PC-9 (cell line): ENCODE measurements at regions not wholly inside any gene's neighbourhood (a gene's known extent, or its start where the extent isn't known, plus 50 kb on each side); places are given as distances from the start of the nearest gene placed in this dataset.

Experiments
- BruUV-seq: library from RNA; stranded (reverse); fragments of 400-500 nt; replicated peaks from 2 replicates; lab custom pipeline; 2021; lab: Mats Ljungman, UMichigan
- CTCF ChIA-PET: fragments of 300-600 bp; sonication (Branson Sonifier 250); formaldehyde crosslinking; loops from one replicate; lab custom pipeline; 2022; ENCODE audit warnings: antibody characterized with exemption; lab: Charles Lee
- POLR2A ChIA-PET: fragments of 300-600 bp; sonication (Branson Sonifier 250); formaldehyde crosslinking; loops from one replicate; lab custom pipeline; 2022; ENCODE audit warnings: antibody characterized with exemption; ENCODE audit not compliant: unreplicated experiment; lab: Charles Lee
- DNase-seq, 2 experiments: peaks; one replicate each; pipeline versions ENCODE4 v3.0.0 to v3.0.0-alpha.2; 2015 to 2022; ENCODE audit warnings: mixed read lengths in 1 of 2
- H2AFZ ChIP-seq: fragments of 200-600 bp; sonication (generic); 2 replicates; pipeline ENCODE4 v1.8.1; 2017; ENCODE audit warnings: antibody characterized with exemption
- H3F3A ChIP-seq: fragments of 200-600 bp; sonication (generic); 2 replicates; pipeline ENCODE4 v1.8.1; 2017; ENCODE audit warnings: antibody characterized with exemption, mild to moderate bottlenecking, low read depth; ENCODE audit not compliant: insufficient read depth
- H3K27ac ChIP-seq: fragments of 200-600 bp; sonication (generic); 2 replicates; pipeline ENCODE4 v1.6.1; 2016; ENCODE audit warnings: mixed run types
- H3K27me3 ChIP-seq: fragments of 200-600 bp; sonication (generic); 2 replicates; pipeline ENCODE4 v1.6.1; 2016; ENCODE audit warnings: low read depth, mixed run types; ENCODE audit not compliant: insufficient read depth
- H3K36me3 ChIP-seq: fragments of 200-600 bp; sonication (generic); 2 replicates; pipeline ENCODE4 v1.6.1; 2016; ENCODE audit warnings: low read depth, mixed run types
- H3K4me1 ChIP-seq: fragments of 200-600 bp; sonication (generic); replicated peaks from 2 replicates; pipeline ENCODE4 v1.6.1; 2016; ENCODE audit warnings: mixed run types; ENCODE audit not compliant: insufficient read depth
- H3K4me2 ChIP-seq: fragments of 200-600 bp; sonication (generic); 2 replicates; pipeline ENCODE4 v1.6.1; 2017; ENCODE audit warnings: mixed run types
- H3K4me3 ChIP-seq: fragments of 200-600 bp; sonication (generic); 2 replicates; pipeline ENCODE4 v1.6.1; 2016; ENCODE audit warnings: mixed run types
- H3K79me2 ChIP-seq: fragments of 200-600 bp; sonication (generic); 2 replicates; pipeline ENCODE4 v1.6.1; 2017; ENCODE audit warnings: low read depth, mixed run types
- H3K9me2 ChIP-seq: fragments of 200-600 bp; sonication (generic); 2 replicates; pipeline ENCODE4 v1.8.1; 2017; ENCODE audit warnings: mild to moderate bottlenecking; ENCODE audit not compliant: insufficient read depth
- H3K9me3 ChIP-seq: fragments of 200-600 bp; sonication (generic); 2 replicates; pipeline ENCODE4 v1.8.1; 2016; ENCODE audit warnings: low read depth; ENCODE audit not compliant: insufficient read depth
- H4K20me1 ChIP-seq: fragments of 200-600 bp; sonication (generic); 2 replicates; pipeline ENCODE4 v1.8.1; 2017; ENCODE audit not compliant: insufficient read depth
- CTCF ChIP-seq: fragments of 200-600 bp; sonication (generic); conservative IDR thresholded peaks from 2 replicates; pipeline ENCODE4 v1.6.1; 2017; ENCODE audit warnings: mixed run types, antibody characterized with exemption, mild to moderate bottlenecking, moderate library complexity
- EZH2 ChIP-seq: fragments of 200-600 bp; sonication (generic); IDR thresholded peaks from 2 replicates; pipeline ENCODE4 v1.8.0; 2017; ENCODE audit warnings: antibody characterized with exemption, low read depth
- intact Hi-C: fragments of 100-400 bp; cut with micrococcal nuclease; formaldehyde crosslinking; loops from one replicate; pipeline ENCODE4 v1.10.0; 2022; ENCODE audit not compliant: unreplicated experiment

GRCh38 chr17:17419166-17419565 is 57.6 kb upstream of the MED9 start:
- Histone ChIP-seq H3K79me2 (no peaks in the 10 kb centered on the region), H3K4me3 (no peak overlapping the region), H3K4me1 (peaks cover 11% of the 10 kb centered on the region), H3K9me3 (peaks cover 3% of the 10 kb centered on the region; the same call in 1 of the 2 replicates), H4K20me1 (no peaks in the 10 kb centered on the region), H3F3A (no peaks in the 10 kb centered on the region), H3K9me2 (no peaks in the 10 kb centered on the region), H3K4me2 (no peak overlapping the region), H2AFZ (no peak overlapping the region), H3K36me3 (no peaks in the 10 kb centered on the region), H3K27me3 (peaks cover 25% of the 10 kb centered on the region; the same call in 1 of the 2 replicates), H3K27ac (no peak overlapping the region)
- ChIA-PET CTCF (no interaction called here), POLR2A (interaction anchor here (0.6 kb wide), 1 partner anchor 56 kb away, joined by 5 read pairs; no protein-coding TSS in a partner anchor)
- no TSS peak for BruUV-seq
- intact Hi-C loops, result no loop called here
- no peak for TF ChIP-seq CTCF
- no peak for DNase-seq

GRCh38 chr17:17419631-17420030 is 57.2 kb upstream of the MED9 start:
- H3K27me3 ChIP-seq, result peaks cover 28% of the 10 kb centered on the region; the same call in 1 of the 2 replicates
- POLR2A ChIA-PET, result interaction anchor here (0.6 kb wide), 1 partner anchor 56 kb away, joined by 5 read pairs; no protein-coding TSS in a partner anchor
- H3K4me2 ChIP-seq, result no peak overlapping the region
- H3K4me1 ChIP-seq, result peaks cover 11% of the 10 kb centered on the region
- H3K9me2 ChIP-seq, result no peaks in the 10 kb centered on the region
- intact Hi-C loops, result no loop called here
- peaks cover 7% of the 10 kb centered on the region; the same call in 1 of the 2 replicates for H3K9me3 ChIP-seq
- no peaks in the 10 kb centered on the region for H3F3A ChIP-seq
- no peaks in the 10 kb centered on the region for H4K20me1 ChIP-seq
- H2AFZ ChIP-seq, result no peak overlapping the region
- TF ChIP-seq EZH2, result no peak
- no peak for TF ChIP-seq CTCF
- no peak for DNase-seq
- no peaks in the 10 kb centered on the region for H3K36me3 ChIP-seq
- no peak overlapping the region for H3K4me3 ChIP-seq
- no peaks in the 10 kb centered on the region for H3K79me2 ChIP-seq
- H3K27ac ChIP-seq, result no peak overlapping the region
- CTCF ChIA-PET, result no interaction called here
- BruUV-seq, result no TSS peak

GRCh38 chr17:17420082-17420481 is 56.7 kb upstream of the MED9 start:
- no TSS peak for BruUV-seq
- H2AFZ ChIP-seq, result no peak overlapping the region
- H3K27ac ChIP-seq, result no peak overlapping the region
- ChIA-PET CTCF (no interaction called here), POLR2A (no interaction called here)
- H3K4me2 ChIP-seq, result no peak overlapping the region
- H3K9me2 ChIP-seq, result no peaks in the 10 kb centered on the region
- peaks cover 31% of the 10 kb centered on the region; the same call in 1 of the 2 replicates for H3K27me3 ChIP-seq
- H3K36me3 ChIP-seq, result no peaks in the 10 kb centered on the region
- no peak for DNase-seq
- H4K20me1 ChIP-seq, result no peaks in the 10 kb centered on the region
- no peaks in the 10 kb centered on the region for H3K79me2 ChIP-seq
- no peaks in the 10 kb centered on the region for H3F3A ChIP-seq
- no peak overlapping the region for H3K4me3 ChIP-seq
- peaks cover 9% of the 10 kb centered on the region; the same call in 1 of the 2 replicates for H3K9me3 ChIP-seq
- H3K4me1 ChIP-seq, result peaks cover 11% of the 10 kb centered on the region
- TF ChIP-seq EZH2 (no peak), CTCF (no peak)
- intact Hi-C loops, result no loop called here
